H1 (cell line): ENCODE measurements at regions not wholly inside any gene's neighbourhood (a gene's known extent, or its start where the extent isn't known, plus 50 kb on each side); places are given as distances from the start of the nearest gene placed in this dataset.

Source experiments
- CTCF ChIA-PET: fragments of 300-600 bp; sonication (Branson Sonifier 250); formaldehyde crosslinking; loops from one replicate; lab custom pipeline; 2021; ENCODE audit not compliant: partially characterized antibody; lab: Charles Lee
- POLR2A ChIA-PET: fragments of 300-600 bp; sonication (Branson Sonifier 250); formaldehyde crosslinking; loops from one replicate; lab custom pipeline; 2021; ENCODE audit warnings: inconsistent platforms; ENCODE audit not compliant: partially characterized antibody; lab: Charles Lee
- DNase-seq, 2 experiments: peaks; one replicate each; pipeline versions ENCODE4 v3.0.0 to v3.0.0-alpha.2; 2010 to 2022; ENCODE audit warnings: low spot score in 2 of 2, low read depth in 1 of 2, mixed read lengths in 1 of 2
- FAIRE-seq: peaks from 2 replicates; lab custom pipeline; 2011; peaks lifted over from hg19 to GRCh38; lab: Jason Lieb, UNC
- H2AFZ ChIP-seq: 2 replicates; pipeline ENCODE4 v1.8.1; 2012; ENCODE audit warnings: low read length, inconsistent platforms
- H2AK5ac ChIP-seq: 2 replicates; pipeline ENCODE4 v1.6.1; 2013; ENCODE audit warnings: low read depth, low read length
- H2BK120ac ChIP-seq: replicated peaks from 2 replicates; pipeline ENCODE3; 2013; ENCODE audit warnings: low read depth, low read length, inconsistent platforms
- H2BK12ac ChIP-seq: 2 replicates; pipeline ENCODE4 v1.6.1; 2013; ENCODE audit warnings: low read depth, low read length
- H2BK15ac ChIP-seq: 2 replicates; pipeline ENCODE4 v1.6.1; 2013; ENCODE audit warnings: low read length
- H2BK20ac ChIP-seq: 2 replicates; pipeline ENCODE4 v1.6.1; 2013; ENCODE audit warnings: low read length
- H2BK5ac ChIP-seq: 2 replicates; pipeline ENCODE4 v1.6.1; 2013; ENCODE audit warnings: low read depth, low read length
- H3K14ac ChIP-seq: 2 replicates; pipeline ENCODE4 v1.6.1; 2013; ENCODE audit warnings: inconsistent platforms; ENCODE audit not compliant: insufficient read length
- H3K18ac ChIP-seq: 2 replicates; pipeline ENCODE4 v1.6.1; 2013; ENCODE audit warnings: low read length; ENCODE audit errors: extremely low read depth
- H3K23ac ChIP-seq: 2 replicates; pipeline ENCODE4 v1.6.1; 2013; ENCODE audit warnings: inconsistent platforms; ENCODE audit not compliant: insufficient read length
- H3K23me2 ChIP-seq: 2 replicates; pipeline ENCODE4 v1.6.1; 2013; ENCODE audit warnings: low read depth, low read length
- H3K27ac ChIP-seq: 2 replicates; pipeline ENCODE4 v1.6.1; 2011; ENCODE audit warnings: low read depth, low read length, inconsistent platforms
- H3K27me3 ChIP-seq, 4 experiments: replicated peaks in 1 of 4; 1 replicate in 1 of 4; 2 replicates in 3 of 4; pipeline versions ENCODE4 v1.6.1 to v1.8.1; 2011 to 2013; ENCODE audit warnings: low read length in 3 of 4, mild to moderate bottlenecking in 3 of 4, inconsistent platforms in 2 of 4, mixed read lengths in 2 of 4, moderate library complexity in 1 of 4; ENCODE audit not compliant: control insufficient read depth in 3 of 4, insufficient read depth in 3 of 4; ENCODE audit errors: extremely low read depth in 1 of 4
- H3K36me3 ChIP-seq, 4 experiments: 2 replicates each; pipeline versions ENCODE4 v1.6.1 to v1.8.1; 2011 to 2013; ENCODE audit warnings: mild to moderate bottlenecking in 4 of 4, low read length in 3 of 4, moderate library complexity in 2 of 4, control low read depth in 1 of 4, inconsistent platforms in 1 of 4; ENCODE audit not compliant: insufficient read depth in 4 of 4, control insufficient read depth in 2 of 4
- H3K4ac ChIP-seq: replicated peaks from 2 replicates; pipeline ENCODE3; 2013; ENCODE audit warnings: low read length, low read depth, mixed read lengths, inconsistent platforms; ENCODE audit not compliant: insufficient read length
- H3K4me1 ChIP-seq, 4 experiments: replicated peaks in 1 of 4; 1 replicate in 1 of 4; 2 replicates in 3 of 4; pipeline versions ENCODE4 v1.6.1 to v1.8.1; 2011 to 2013; ENCODE audit warnings: low read length in 3 of 4, inconsistent platforms in 2 of 4, mixed read lengths in 1 of 4; ENCODE audit not compliant: insufficient read depth in 4 of 4, control insufficient read depth in 3 of 4
- H3K4me2 ChIP-seq, 2 experiments: 2 replicates each; pipeline versions ENCODE4 v1.6.1 to v1.8.1; 2011 to 2013; ENCODE audit warnings: low read depth in 2 of 2, low read length in 2 of 2, control low read depth in 1 of 2, inconsistent platforms in 1 of 2, mild to moderate bottlenecking in 1 of 2; ENCODE audit not compliant: insufficient read depth in 1 of 2
- H3K4me3 ChIP-seq, 4 experiments: fragments of 200-600, 300-600 bp in 1 of 4; sonication (generic), shearing (Covaris generic), sonication (Bioruptor Twin) in 1 of 4; 2 replicates each; pipeline versions ENCODE4 v1.5.1 to v1.8.1; 2011 to 2016; ENCODE audit warnings: low read length in 4 of 4, low read depth in 3 of 4, control low read depth in 2 of 4, inconsistent platforms in 2 of 4, mild to moderate bottlenecking in 2 of 4, mixed read lengths in 1 of 4, moderate library complexity in 1 of 4; ENCODE audit not compliant: insufficient read depth in 2 of 4; ENCODE audit errors: extremely low read depth in 1 of 4
- H3K56ac ChIP-seq: replicated peaks from 2 replicates; pipeline ENCODE3; 2013; ENCODE audit warnings: low read depth, mild to moderate bottlenecking, mixed read lengths, low read length, inconsistent platforms; ENCODE audit not compliant: insufficient read length
- H3K79me1 ChIP-seq: 2 replicates; pipeline ENCODE4 v1.6.1; 2013; ENCODE audit warnings: low read depth, low read length, control low read depth
- H3K79me2 ChIP-seq, 2 experiments: 2 replicates each; pipeline versions ENCODE4 v1.6.1 to v1.8.1; 2012 to 2013; ENCODE audit warnings: low read length in 2 of 2, mild to moderate bottlenecking in 2 of 2, inconsistent platforms in 1 of 2; ENCODE audit not compliant: insufficient read depth in 2 of 2, control insufficient read depth in 1 of 2
- H3K9ac ChIP-seq, 4 experiments: replicated peaks in 1 of 4; 1 replicate in 1 of 4; 2 replicates in 3 of 4; pipeline versions ENCODE4 v1.6.1 to v1.8.1; 2011 to 2013; ENCODE audit warnings: low read depth in 3 of 4, low read length in 3 of 4, control low read depth in 2 of 4, mild to moderate bottlenecking in 2 of 4, moderate library complexity in 2 of 4, inconsistent platforms in 1 of 4; ENCODE audit errors: extremely low read depth in 1 of 4
- H3K9me3 ChIP-seq, 2 experiments: 2 replicates each; pipeline versions ENCODE4 v1.6.1 to v1.8.1; 2012 to 2013; ENCODE audit warnings: mild to moderate bottlenecking in 2 of 2, moderate library complexity in 2 of 2, control low read depth in 1 of 2, inconsistent platforms in 1 of 2, low read depth in 1 of 2, low read length in 1 of 2, mixed read lengths in 1 of 2; ENCODE audit not compliant: insufficient read depth in 2 of 2
- H4K20me1 ChIP-seq, 2 experiments: replicated peaks in 1 of 2; 2 replicates each; pipeline versions ENCODE3 to v1.8.1; 2011 to 2013; ENCODE audit warnings: inconsistent platforms in 2 of 2, low read length in 2 of 2, mild to moderate bottlenecking in 1 of 2; ENCODE audit not compliant: insufficient read depth in 2 of 2, control insufficient read depth in 1 of 2
- H4K5ac ChIP-seq: 2 replicates; pipeline ENCODE4 v1.6.1; 2013; ENCODE audit warnings: low read length, low read depth, mixed read lengths, inconsistent platforms; ENCODE audit not compliant: insufficient read length
- H4K8ac ChIP-seq: 2 replicates; pipeline ENCODE4 v1.8.0; 2013; ENCODE audit warnings: mild to moderate bottlenecking, moderate library complexity, low read length, inconsistent platforms; ENCODE audit not compliant: insufficient read depth; ENCODE audit errors: extremely low read depth
- H4K91ac ChIP-seq: replicated peaks from 2 replicates; pipeline ENCODE3; 2013; ENCODE audit warnings: low read length, mixed read lengths, inconsistent platforms; ENCODE audit not compliant: insufficient read length
- ATF3 ChIP-seq: IDR thresholded peaks from 2 replicates; pipeline ENCODE4 v1.6.1; 2011; ENCODE audit warnings: low read depth, mild to moderate bottlenecking, low read length; ENCODE audit not compliant: insufficient read depth
- BRCA1 ChIP-seq: IDR thresholded peaks from 2 replicates; pipeline ENCODE4 v1.6.1; 2012; ENCODE audit warnings: low read depth, low read length, improper control_type of control experiment
- CTBP2 ChIP-seq: IDR thresholded peaks from 2 replicates; pipeline ENCODE4 v1.7.0; 2011; ENCODE audit warnings: borderline replicate concordance, mild to moderate bottlenecking, moderate library complexity, mixed read lengths, low read length; ENCODE audit not compliant: insufficient read depth, insufficient read length
- MAFK ChIP-seq: IDR thresholded peaks from 2 replicates; pipeline ENCODE4 v1.6.1; 2012; ENCODE audit warnings: low read depth, mild to moderate bottlenecking, improper control_type of control experiment, low read length
- POLR2AphosphoS5 ChIP-seq: IDR thresholded peaks from 2 replicates; pipeline ENCODE4 v1.6.1; 2011; ENCODE audit warnings: low read depth, low read length
- SIN3A ChIP-seq, 2 experiments: IDR thresholded peaks in 1 of 2; conservative IDR thresholded peaks in 1 of 2; 2 replicates each; pipeline ENCODE4 v1.6.1; 2011 to 2012; ENCODE audit warnings: low read length in 2 of 2, improper control_type of control experiment in 1 of 2, low read depth in 1 of 2, mild to moderate bottlenecking in 1 of 2
- SP4 ChIP-seq: IDR thresholded peaks from 2 replicates; pipeline ENCODE4 v1.6.1; 2012; ENCODE audit warnings: low read length, inconsistent platforms
- TCF12 ChIP-seq: IDR thresholded peaks from 2 replicates; pipeline ENCODE4 v1.6.1; 2011; ENCODE audit warnings: low read depth, mild to moderate bottlenecking, low read length
- WGBS, 2 experiments: shearing (Covaris generic) in 1 of 2; methylation state at CpG; one replicate each; pipeline versions ENCODE4 v1.1.6 to v1.1.7; 2013 to 2015; ENCODE audit warnings: low lambda C conversion rate in 2 of 2, mixed read lengths in 2 of 2, inconsistent platforms in 1 of 2, low coverage in 1 of 2, missing lambda C conversion rate in 1 of 2; ENCODE audit not compliant: insufficient replicate concordance in 2 of 2, insufficient coverage in 1 of 2, insufficient read length in 1 of 2; ENCODE audit errors: extremely low coverage in 1 of 2, missing lambda C conversion rate in 1 of 2; 5-methylcytosine and 5-hydroxymethylcytosine counted together

GRCh38 chr14:36394593-36394992 is 74.2 kb upstream of the MBIP start:
- Histone ChIP-seq H2AK5ac (no peak overlapping the region), H2BK120ac (no peak overlapping the region), H3K4ac (no peak overlapping the region), H4K91ac (no peak overlapping the region), H3K4me1 (no peaks in the 10 kb centered on the region), H2BK15ac (no peak overlapping the region), H3K4me2 (no peak overlapping the region), H3K14ac (no peak overlapping the region), H3K18ac (no peak overlapping the region), H3K9me3 (no peaks in the 10 kb centered on the region), H2BK20ac (no peak overlapping the region), H2BK12ac (no peak overlapping the region), H3K79me1 (no peaks in the 10 kb centered on the region), H3K9ac (no peak overlapping the region), H3K23ac (no peak overlapping the region), H3K23me2 (no peaks in the 10 kb centered on the region), H2BK5ac (no peak overlapping the region), H3K56ac (no peak overlapping the region), H4K20me1 (no peaks in the 10 kb centered on the region), H3K79me2 (no peaks in the 10 kb centered on the region), H3K27ac (no peak overlapping the region), H2AFZ (no peak overlapping the region), H4K8ac (no peak overlapping the region), H3K27me3 (no peaks in the 10 kb centered on the region), H3K4me3 (no peak overlapping the region), H4K5ac (no peak overlapping the region), H3K36me3 (no peaks in the 10 kb centered on the region)
- CTCF ChIA-PET = interaction anchor here (0.6 to 1.9 kb wide), 6 partner anchors 9 to 706 kb away, joined by 3 to 8 read pairs (median 3); no protein-coding TSS in a partner anchor
- FAIRE-seq (no peak), DNase-seq (no peak)
- WGBS, 2 experiments = 78% methylated on average over 1 of the region's 1 CpG; no CpG with 5 or more reads in 1 of the 2 experiments
- POLR2A ChIA-PET = no interaction called here
- no peak for TF ChIP-seq BRCA1
- TF ChIP-seq CTBP2 = no peak
- TF ChIP-seq POLR2AphosphoS5 = no peak
- TF ChIP-seq SP4 = no peak
- TF ChIP-seq SIN3A (conservative IDR thresholded peaks at IDR 0.05 in 1 of 2, IDR thresholded peaks at IDR 0.05 in 1 of 2; ENCODE audit: low read depth in 1 of 2, low read length in 2 of 2) = no peak
- no peak for TF ChIP-seq MAFK
- TF ChIP-seq ATF3 = no peak
- no peak for TF ChIP-seq TCF12
